ENCODE measurements at regions not wholly inside any gene's neighbourhood (a gene's known extent, or its start where the extent isn't known, plus 50 kb on each side); places are given as distances from the start of the nearest gene placed in this dataset.

GRCh38 chr12:25051656-25052195 lies 102.8 kb upstream of the BCAT1 start (continued):
- TF ChIP-seq CTCF (conservative IDR thresholded peaks at IDR 0.05; ENCODE audit: low read depth in 2 of 2): no peak
- TF ChIP-seq ZNF331 (CRISPR knock-in tag; IDR thresholded peaks at IDR 0.05; ENCODE audit: low read depth): no peak
- TF ChIP-seq, protein P1, sequence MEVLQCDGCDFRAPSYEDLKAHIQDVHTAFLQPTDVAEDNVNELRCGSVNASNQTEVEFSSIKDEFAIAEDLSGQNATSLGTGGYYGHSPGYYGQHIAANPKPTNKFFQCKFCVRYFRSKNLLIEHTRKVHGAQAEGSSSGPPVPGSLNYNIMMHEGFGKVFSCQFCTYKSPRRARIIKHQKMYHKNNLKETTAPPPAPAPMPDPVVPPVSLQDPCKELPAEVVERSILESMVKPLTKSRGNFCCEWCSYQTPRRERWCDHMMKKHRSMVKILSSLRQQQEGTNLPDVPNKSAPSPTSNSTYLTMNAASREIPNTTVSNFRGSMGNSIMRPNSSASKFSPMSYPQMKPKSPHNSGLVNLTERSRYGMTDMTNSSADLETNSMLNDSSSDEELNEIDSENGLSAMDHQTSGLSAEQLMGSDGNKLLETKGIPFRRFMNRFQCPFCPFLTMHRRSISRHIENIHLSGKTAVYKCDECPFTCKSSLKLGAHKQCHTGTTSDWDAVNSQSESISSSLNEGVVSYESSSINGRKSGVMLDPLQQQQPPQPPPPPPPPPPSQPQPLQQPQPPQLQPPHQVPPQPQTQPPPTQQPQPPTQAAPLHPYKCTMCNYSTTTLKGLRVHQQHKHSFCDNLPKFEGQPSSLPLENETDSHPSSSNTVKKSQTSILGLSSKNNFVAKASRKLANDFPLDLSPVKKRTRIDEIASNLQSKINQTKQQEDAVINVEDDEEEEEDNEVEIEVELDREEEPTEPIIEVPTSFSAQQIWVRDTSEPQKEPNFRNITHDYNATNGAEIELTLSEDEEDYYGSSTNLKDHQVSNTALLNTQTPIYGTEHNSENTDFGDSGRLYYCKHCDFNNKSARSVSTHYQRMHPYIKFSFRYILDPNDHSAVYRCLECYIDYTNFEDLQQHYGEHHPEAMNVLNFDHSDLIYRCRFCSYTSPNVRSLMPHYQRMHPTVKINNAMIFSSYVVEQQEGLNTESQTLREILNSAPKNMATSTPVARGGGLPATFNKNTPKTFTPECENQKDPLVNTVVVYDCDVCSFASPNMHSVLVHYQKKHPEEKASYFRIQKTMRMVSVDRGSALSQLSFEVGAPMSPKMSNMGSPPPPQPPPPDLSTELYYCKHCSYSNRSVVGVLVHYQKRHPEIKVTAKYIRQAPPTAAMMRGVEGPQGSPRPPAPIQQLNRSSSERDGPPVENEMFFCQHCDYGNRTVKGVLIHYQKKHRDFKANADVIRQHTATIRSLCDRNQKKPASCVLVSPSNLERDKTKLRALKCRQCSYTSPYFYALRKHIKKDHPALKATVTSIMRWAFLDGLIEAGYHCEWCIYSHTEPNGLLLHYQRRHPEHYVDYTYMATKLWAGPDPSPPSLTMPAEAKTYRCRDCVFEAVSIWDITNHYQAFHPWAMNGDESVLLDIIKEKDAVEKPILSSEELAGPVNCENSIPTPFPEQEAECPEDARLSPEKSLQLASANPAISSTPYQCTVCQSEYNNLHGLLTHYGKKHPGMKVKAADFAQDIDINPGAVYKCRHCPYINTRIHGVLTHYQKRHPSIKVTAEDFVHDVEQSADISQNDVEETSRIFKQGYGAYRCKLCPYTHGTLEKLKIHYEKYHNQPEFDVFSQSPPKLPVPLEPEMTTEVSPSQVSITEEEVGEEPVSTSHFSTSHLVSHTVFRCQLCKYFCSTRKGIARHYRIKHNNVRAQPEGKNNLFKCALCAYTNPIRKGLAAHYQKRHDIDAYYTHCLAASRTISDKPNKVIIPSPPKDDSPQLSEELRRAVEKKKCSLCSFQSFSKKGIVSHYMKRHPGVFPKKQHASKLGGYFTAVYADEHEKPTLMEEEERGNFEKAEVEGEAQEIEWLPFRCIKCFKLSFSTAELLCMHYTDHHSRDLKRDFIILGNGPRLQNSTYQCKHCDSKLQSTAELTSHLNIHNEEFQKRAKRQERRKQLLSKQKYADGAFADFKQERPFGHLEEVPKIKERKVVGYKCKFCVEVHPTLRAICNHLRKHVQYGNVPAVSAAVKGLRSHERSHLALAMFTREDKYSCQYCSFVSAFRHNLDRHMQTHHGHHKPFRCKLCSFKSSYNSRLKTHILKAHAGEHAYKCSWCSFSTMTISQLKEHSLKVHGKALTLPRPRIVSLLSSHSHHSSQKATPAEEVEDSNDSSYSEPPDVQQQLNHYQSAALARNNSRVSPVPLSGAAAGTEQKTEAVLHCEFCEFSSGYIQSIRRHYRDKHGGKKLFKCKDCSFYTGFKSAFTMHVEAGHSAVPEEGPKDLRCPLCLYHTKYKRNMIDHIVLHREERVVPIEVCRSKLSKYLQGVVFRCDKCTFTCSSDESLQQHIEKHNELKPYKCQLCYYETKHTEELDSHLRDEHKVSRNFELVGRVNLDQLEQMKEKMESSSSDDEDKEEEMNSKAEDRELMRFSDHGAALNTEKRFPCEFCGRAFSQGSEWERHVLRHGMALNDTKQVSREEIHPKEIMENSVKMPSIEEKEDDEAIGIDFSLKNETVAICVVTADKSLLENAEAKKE (CRISPR knock-in tag; IDR thresholded peaks at IDR 0.05): no peak
- TF ChIP-seq EZH2phosphoT487 (IDR thresholded peaks at IDR 0.05; ENCODE audit: unreplicated experiment): no peak
- TF ChIP-seq STAT1 (IDR thresholded peaks at IDR 0.05; ENCODE audit: unreplicated experiment): no peak
- TF ChIP-seq NANOG (IDR thresholded peaks at IDR 0.05; ENCODE audit: borderline replicate concordance): no peak
- TF ChIP-seq CREB1 (CRISPR knock-in tag; IDR thresholded peaks at IDR 0.05; ENCODE audit: low read depth): no peak

GRCh38 chr12:25051171-25051570 lies 102.3 kb upstream of the BCAT1 start:
- Histone ChIP-seq H3K4me2 (no peak overlapping the region), H3K4me3 (no peak overlapping the region), H3K27me3 (ENCODE audit: insufficient read depth) (no peaks in the 10 kb centered on the region), H3F3A (replicated peaks; ENCODE audit: low read depth) (no peaks in the 10 kb centered on the region), H3K9me2 (ENCODE audit: insufficient read depth) (no peaks in the 10 kb centered on the region), H3K27ac (ENCODE audit: low read depth) (no peak overlapping the region), H4K20me1 (replicated peaks; ENCODE audit: insufficient read depth) (no peaks in the 10 kb centered on the region), H2AFZ (peak overlapping the region; percentile 78; the same call in 1 of the 2 replicates), H3K79me2 (replicated peaks; ENCODE audit: insufficient read depth) (no peaks in the 10 kb centered on the region), H3K36me3 (ENCODE audit: insufficient read depth) (no peaks in the 10 kb centered on the region), H3K4me1 (ENCODE audit: insufficient read depth) (peaks cover 7% of the 10 kb centered on the region; the same call in 1 of the 2 replicates)
- no peak overlapping the region for H3K4me3 Mint-ChIP-seq
- no peak overlapping the region for H3K27ac Mint-ChIP-seq
- H3K4me1 Mint-ChIP-seq: peaks cover 8% of the 10 kb centered on the region
- H3K36me3 Mint-ChIP-seq (ENCODE audit: low read depth): peaks cover 3% of the 10 kb centered on the region; the same call in 1 of the 3 replicates
- no peak for TF ChIP-seq EZH2phosphoT487 (IDR thresholded peaks at IDR 0.05; ENCODE audit: unreplicated experiment)
- TF ChIP-seq, protein P2, sequence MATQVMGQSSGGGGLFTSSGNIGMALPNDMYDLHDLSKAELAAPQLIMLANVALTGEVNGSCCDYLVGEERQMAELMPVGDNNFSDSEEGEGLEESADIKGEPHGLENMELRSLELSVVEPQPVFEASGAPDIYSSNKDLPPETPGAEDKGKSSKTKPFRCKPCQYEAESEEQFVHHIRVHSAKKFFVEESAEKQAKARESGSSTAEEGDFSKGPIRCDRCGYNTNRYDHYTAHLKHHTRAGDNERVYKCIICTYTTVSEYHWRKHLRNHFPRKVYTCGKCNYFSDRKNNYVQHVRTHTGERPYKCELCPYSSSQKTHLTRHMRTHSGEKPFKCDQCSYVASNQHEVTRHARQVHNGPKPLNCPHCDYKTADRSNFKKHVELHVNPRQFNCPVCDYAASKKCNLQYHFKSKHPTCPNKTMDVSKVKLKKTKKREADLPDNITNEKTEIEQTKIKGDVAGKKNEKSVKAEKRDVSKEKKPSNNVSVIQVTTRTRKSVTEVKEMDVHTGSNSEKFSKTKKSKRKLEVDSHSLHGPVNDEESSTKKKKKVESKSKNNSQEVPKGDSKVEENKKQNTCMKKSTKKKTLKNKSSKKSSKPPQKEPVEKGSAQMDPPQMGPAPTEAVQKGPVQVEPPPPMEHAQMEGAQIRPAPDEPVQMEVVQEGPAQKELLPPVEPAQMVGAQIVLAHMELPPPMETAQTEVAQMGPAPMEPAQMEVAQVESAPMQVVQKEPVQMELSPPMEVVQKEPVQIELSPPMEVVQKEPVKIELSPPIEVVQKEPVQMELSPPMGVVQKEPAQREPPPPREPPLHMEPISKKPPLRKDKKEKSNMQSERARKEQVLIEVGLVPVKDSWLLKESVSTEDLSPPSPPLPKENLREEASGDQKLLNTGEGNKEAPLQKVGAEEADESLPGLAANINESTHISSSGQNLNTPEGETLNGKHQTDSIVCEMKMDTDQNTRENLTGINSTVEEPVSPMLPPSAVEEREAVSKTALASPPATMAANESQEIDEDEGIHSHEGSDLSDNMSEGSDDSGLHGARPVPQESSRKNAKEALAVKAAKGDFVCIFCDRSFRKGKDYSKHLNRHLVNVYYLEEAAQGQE (IDR thresholded peaks at IDR 0.05; ENCODE audit: unreplicated experiment): no peak
- TF ChIP-seq EZH2 (IDR thresholded peaks at IDR 0.05; ENCODE audit: low read depth, unreplicated experiment): no peak
- TF ChIP-seq CREB1 (CRISPR knock-in tag; IDR thresholded peaks at IDR 0.05; ENCODE audit: low read depth): no peak
- TF ChIP-seq CTCF (conservative IDR thresholded peaks at IDR 0.05; ENCODE audit: low read depth in 2 of 2): no peak
- TF ChIP-seq ZNF114 (CRISPR knock-in tag; IDR thresholded peaks at IDR 0.05): no peak
- no peak for TF ChIP-seq NANOG (IDR thresholded peaks at IDR 0.05; ENCODE audit: borderline replicate concordance)
- ATAC-seq (no peak), DNase-seq (ENCODE audit: low spot score) (no peak)
- H3K9me3 Mint-ChIP-seq: peaks cover 18% of the 10 kb centered on the region
- H3K27me3 Mint-ChIP-seq (ENCODE audit: insufficient read depth, low read depth, poor library complexity): no peaks in the 10 kb centered on the region

All from GM23338 (cell line).